GM12801 (cell line): ENCODE measurements at regions not wholly inside any gene's neighbourhood (a gene's known extent, or its start where the extent isn't known, plus 50 kb on each side); places are given as distances from the start of the nearest gene placed in this dataset.

ENCODE experiments used
- TF ChIP-seq, protein P1 (sequence below): IDR thresholded peaks from one replicate; pipeline ENCODE4 v1.5.1; 2011; ENCODE audit warnings: control low read depth; ENCODE audit not compliant: insufficient read length; ENCODE audit errors: extremely low read depth

GRCh38 chr2:64750817-64751285 lies 97.1 kb upstream of the SERTAD2 start:
- TF ChIP-seq, protein P1, sequence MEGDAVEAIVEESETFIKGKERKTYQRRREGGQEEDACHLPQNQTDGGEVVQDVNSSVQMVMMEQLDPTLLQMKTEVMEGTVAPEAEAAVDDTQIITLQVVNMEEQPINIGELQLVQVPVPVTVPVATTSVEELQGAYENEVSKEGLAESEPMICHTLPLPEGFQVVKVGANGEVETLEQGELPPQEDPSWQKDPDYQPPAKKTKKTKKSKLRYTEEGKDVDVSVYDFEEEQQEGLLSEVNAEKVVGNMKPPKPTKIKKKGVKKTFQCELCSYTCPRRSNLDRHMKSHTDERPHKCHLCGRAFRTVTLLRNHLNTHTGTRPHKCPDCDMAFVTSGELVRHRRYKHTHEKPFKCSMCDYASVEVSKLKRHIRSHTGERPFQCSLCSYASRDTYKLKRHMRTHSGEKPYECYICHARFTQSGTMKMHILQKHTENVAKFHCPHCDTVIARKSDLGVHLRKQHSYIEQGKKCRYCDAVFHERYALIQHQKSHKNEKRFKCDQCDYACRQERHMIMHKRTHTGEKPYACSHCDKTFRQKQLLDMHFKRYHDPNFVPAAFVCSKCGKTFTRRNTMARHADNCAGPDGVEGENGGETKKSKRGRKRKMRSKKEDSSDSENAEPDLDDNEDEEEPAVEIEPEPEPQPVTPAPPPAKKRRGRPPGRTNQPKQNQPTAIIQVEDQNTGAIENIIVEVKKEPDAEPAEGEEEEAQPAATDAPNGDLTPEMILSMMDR = no peak

DNA sequence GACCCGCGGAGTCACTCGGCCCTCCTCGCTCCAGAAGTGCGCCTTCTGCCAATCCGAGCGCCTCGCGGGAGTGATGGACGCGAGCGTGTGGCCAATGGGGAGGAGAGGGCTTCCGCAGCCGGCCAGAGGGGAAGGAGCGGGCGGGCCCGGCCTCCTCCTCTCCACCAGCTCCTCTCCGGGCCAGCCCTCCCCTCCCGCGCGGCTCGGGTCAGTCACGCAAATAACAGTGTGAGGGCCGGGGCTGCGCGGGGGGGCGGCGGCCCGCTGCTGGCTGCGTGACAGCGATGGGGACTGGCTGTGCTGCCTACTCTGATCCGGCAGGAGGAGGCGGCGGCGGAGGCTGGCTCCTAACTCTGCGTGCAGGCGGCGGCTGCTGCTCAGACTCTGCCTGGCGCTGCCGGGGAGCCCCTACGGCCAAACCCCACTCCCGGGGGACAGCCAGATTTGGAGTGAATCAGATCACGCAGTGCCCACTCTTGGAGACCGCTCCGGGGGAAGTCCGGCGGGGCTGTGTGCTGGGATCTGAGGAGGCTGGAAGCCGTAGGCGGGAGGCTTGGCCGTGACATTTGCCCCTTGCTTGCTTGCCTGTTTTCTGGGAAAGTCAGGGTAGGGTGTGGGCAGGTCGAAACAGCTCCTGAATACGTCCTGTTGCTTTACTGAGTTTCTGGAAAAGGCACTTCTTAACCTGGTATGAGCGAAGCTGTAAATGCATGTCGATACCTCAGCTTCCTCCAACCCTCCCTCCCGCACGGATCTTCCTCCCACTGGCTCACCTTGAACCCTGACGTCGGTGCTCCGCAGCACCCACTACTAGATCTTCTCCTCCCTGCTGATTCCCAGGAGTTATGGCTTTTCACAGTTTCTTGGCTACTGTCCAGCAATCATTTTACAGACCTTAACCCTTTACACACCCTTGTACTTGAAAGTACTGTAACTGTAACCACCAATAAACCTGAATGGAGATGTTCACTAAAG lies 97.9 kb upstream of the SERTAD2 start:
- TF ChIP-seq, protein P1 = no peak

DNA sequence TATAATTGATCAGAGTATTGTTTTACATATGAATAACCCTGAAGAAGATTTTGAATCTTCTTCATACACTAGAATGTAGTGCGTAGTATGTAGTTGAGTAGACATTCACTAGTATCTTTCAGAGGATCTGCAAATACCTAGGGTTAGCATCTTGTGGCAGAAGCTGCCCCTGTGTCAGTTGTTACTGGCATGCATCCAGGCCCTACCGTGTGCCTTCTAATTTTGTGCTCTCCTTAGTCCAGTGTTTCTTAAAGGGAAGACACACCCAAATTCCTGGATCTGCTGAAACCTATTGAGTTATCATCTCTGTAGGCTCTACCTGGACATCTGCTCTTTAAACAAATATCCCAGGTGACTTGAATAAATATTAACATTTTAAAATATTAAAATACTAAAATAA lies 99.7 kb upstream of the SERTAD2 start:
- TF ChIP-seq, protein P1 = no peak

GRCh38 chr2:64754570-64754969 lies 100.9 kb upstream of the SERTAD2 start:
- TF ChIP-seq, protein P1 = no peak

GRCh38 chr2:64757126-64757525 lies 103.4 kb upstream of the SERTAD2 start:
- TF ChIP-seq, protein P1 = no peak

DNA sequence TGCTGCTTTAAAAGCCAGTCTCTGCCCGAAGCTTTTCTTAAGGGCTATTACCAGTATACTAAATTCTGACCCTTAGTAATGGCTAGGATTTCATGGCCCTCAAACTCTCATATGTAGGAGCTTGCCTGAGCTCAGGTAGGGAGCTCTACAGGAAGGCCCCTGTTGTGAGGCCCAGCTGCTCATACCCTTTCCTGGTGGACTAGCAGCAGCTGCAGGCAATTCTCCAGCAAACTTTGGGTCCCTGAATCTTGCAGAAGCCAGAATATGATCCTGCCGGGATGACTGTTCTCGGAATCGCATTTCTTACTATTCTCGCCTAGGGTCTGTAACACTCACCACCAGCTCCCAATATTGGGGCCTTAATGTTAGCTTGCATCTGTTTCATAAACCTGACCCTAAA lies 106.4 kb upstream of the SERTAD2 start:
- TF ChIP-seq, protein P1 = no peak

GRCh38 chr2:64762301-64762997 lies 108.7 kb upstream of the SERTAD2 start:
- TF ChIP-seq, protein P1 = no peak
